DLD1 (cell line): ENCODE measurements at regions not wholly inside any gene's neighbourhood (a gene's known extent, or its start where the extent isn't known, plus 50 kb on each side); places are given as distances from the start of the nearest gene placed in this dataset.

Experiments used
- in situ Hi-C: cut with HindIII; loops from 2 replicates; pipeline ENCODE4 v1.10.0; 2017; ENCODE audit warnings: low sequenced_read_pairs

DNA sequence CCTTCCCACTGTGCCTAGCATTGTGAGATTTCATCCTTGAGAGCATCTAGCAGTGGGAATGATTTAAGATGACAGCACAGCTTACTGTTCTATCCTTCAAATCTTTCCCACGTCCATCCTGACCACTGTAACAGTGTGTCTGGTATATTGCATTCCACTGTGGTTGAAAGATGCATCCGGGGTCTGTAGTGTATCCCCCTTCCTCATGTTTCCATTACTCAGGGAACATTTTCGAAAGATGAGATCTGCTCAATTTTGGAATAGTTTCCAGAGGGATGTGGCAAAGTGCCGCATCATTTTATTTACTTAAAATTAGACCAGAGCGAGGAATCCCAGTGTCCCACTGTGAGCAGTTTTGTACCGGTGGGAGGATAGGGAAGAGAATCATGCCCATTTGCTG is 407.1 kb upstream of the PAPPA start:
- in situ Hi-C loops = no loop called here

DNA sequence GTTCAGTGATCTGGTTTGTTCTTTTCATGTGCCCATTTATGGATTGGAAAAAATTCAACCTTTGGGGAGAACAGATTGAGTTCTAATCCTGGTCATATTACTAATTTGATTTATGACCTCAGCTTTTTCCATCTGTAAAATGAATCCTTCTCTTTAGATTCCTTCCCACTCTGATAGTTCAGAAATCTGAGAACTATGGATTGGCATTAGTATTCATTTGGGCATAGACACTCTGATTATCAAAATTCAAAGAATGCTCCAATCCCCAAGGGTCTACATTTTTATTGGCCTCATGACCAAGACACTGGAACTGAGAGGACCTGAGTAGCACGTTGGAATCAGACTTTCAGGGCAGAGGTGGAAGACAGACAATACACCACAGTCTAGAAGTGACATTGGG is 405.9 kb upstream of the PAPPA start:
- in situ Hi-C loops = no loop called here

DNA sequence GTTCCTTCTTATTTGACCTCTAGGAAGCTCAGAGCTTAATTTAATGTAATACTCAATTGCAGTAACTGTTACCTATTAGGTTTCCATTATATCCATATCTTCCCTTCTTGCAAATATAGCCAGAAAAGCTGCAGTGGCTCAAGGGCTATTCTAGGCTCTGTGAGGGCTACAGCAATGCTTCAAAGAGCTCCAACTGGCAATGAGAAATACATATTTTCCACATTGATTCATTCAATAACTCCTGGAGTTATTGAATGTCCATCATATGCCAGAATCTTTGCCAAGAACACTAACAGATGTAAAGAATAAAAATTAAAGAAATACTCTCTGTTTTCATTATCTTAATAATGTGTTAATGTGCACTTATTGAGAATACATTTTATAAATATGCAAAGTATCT is 396.9 kb upstream of the PAPPA start:
- in situ Hi-C loops = no loop called here

DNA sequence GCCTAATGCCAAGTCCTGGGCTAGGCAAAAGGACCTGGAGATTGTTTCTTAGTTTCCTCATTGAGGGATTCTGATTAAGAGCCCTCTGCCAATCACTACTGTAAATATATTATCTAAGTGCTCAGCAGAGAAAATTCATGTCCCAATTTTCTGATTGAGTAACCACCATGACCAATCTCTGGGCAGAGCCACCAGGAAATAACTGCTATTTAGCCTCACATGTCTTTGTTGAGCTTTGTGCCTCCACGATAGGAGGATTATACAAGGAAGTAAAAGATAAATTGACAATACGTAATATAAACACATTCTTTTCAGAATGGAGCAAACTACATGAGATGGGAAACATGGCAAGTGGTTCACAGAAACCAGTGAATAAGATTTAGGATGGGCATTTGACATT is 396.1 kb upstream of the PAPPA start:
- in situ Hi-C loops = no loop called here

DNA sequence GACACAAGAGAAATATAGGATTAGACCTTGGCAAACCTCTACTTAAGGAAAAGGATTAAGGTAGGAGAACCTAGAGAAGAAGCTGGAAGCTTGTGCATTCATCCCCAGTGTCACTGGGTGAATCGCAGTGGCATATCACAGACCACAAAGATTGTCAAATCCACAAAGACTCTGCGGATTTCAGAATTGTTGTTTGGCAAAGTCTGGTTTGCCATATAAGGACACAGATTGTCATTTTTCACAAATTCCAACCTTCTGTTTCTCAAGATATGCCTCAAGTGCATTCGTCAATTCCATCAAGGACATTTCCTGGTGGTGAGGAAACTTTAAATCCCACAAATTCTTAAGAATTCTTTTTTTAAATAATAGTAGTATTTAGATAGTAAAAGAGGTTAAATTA is 395.1 kb upstream of the PAPPA start:
- in situ Hi-C loops = no loop called here

DNA sequence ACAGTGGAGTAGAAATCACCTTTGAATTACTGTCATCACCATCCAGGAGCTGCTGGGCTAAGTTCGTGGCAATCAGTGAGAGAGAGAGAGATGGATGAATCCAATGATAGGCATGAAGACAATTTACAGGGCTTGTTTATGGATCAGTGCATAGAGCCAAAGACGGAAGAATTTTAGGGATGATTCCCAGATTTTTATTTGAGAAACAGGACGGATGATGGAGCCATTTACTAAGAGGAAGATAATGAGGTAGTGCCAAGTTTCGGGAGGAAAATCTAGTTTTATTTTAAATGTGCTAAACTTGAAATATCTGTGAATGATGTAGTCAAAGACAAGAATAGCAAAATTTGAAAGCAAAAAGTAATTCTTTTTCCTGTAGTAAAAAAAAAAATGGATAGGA is 394.2 kb upstream of the PAPPA start:
- in situ Hi-C loops = no loop called here

DNA sequence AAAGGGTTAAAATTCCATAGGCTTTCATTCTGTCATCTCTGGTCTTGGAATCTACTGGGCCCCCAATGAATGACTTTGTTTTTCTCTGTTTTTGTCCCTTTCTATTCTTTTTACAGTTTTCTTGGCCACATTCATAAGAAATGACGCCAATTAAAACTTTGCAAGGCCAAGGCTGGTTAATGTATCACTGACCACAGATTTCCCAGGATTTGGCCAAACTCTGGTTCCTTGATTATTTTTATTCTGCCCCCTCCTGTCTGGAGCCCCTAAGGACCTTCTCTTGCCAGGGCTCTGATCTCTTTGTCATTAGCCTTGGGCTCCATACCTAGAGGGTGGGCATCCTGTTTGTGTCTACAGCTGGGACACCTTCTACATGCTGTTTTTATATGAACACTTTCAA is 388.9 kb upstream of the PAPPA start:
- in situ Hi-C loops = no loop called here

DNA sequence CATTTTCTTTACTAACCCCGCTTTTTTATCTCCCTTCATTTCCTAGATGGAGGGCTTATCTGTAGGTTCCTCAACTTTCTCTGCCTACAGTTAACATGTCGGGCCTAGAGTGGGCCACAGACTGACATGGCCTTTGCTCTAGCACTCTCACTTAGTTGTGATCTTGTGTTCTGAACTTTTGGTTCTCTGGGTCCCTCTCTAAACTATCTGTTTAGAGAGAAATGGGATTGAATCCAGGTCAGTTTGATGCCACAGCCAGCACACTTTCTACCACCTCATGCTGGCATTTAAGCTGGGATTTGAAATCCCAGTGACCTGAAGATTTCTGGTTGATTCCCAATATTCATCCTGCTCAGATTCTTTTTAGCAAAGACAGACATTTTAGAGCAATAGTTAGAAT is 388.5 kb upstream of the PAPPA start:
- in situ Hi-C loops = no loop called here

DNA sequence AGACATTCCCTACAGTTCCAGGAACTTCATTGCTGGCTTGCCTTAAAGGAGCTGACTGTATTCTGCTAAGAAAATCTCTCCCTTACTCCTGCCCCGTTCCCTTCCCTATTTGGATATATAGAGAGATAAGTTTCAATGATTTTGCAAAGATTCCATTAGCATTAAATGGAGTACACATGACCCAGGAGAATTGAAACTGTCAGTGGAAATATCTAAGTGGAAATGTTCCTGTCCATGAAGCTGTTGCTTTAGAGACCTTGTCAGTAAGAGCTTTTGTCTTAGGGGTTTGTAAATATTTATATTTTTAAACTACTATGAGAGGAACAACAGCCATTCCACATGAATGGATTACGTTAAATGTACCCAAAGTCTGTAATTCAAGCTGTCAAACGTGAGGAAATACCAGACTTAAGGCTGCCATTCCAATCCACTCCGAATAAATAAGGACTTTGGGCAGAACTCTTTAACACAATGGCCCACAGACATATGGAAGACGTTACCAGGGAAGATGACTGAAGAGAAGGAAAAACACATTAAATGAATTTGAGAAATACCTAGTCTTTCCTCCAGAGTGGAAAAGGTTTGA is 387.1 kb upstream of the PAPPA start:
- in situ Hi-C loops = no loop called here

DNA sequence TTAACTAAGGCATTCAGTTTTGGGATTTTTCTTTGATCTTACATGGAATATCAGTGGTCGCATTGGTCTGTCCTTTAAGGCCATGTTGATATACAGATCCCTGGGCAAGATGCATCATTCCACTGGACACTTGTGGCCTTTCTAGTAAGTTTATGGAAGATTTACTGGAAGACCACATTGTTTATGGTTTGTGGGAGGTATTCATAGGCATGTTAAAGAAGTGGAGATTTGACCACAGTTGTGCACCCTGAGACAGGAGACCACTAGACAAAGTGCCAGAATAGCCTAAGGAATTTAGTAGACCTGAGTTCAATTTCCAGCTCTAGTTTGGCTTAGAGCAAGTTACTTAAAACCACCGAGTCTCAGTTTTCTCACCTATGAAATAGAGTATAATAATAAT is 383.1 kb upstream of the PAPPA start:
- in situ Hi-C loops = no loop called here

DNA sequence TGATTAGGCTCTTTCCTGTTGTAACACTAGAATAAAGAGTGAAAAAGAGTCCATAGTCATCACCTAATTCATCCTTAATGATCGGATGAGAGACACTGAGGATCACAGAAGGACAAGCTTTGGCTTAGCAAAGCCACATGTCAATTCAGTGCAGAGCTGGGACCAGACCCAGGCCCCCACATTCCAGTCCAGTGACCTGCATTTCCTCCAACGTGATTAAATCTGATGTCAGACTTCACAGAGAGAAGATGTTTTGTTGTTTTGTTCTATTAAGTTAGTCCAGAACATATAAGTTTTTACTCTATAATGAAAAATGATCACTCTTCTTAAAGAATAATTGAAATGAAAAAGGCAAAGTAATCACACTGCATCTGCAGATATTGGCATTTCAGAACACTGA is 377.9 kb upstream of the PAPPA start:
- in situ Hi-C loops = no loop called here

DNA sequence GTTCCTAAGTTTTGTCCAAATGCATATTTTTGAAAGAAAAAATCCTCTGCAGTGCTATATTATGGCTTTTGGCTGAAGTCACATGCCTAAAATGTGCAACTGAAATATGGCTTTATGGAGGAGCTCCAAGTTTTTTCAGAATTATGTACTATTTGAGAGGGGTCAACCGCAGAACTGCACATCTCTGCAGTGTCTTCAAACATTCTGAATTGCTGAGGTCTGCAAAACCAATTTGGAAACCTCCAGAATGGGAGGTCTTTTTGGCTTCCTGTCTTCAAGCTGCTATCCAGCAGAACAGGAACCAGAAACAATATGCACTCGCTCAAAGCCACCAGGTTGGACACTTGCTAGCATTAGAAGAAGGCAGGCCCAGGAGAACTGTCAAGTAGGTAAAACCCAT is 376.0 kb upstream of the PAPPA start:
- in situ Hi-C loops = no loop called here

DNA sequence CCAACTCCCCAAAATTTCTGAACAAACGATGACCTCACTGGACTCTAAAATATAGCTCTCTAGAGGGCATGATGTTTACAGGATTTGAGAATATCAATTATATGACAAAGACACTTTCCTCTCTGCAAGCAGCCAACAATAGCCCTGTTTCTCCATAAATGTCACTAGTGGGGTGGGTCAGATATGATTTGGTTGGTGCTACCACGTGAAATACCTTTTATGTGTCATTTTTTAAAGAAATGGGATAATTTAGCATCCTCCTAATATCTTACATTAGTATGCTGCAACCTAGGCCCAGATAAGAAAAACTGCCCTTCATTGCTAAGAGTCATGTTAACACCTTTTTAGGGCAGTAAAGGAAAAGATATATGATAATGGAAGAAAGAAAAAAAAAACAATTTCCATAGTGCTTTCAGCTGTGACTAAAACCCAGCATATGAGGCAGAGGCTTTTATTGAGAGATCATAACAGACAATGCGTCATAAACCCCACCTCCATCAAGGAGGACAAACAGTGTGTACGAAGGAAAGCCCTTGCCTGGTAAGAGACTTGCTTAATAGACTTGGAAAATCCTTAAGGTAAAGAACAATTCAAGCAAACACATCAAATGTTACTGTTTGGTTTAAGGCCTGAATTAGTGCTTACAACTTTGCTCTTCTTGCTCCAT is 372.4 kb upstream of the PAPPA start:
- in situ Hi-C loops = no loop called here

DNA sequence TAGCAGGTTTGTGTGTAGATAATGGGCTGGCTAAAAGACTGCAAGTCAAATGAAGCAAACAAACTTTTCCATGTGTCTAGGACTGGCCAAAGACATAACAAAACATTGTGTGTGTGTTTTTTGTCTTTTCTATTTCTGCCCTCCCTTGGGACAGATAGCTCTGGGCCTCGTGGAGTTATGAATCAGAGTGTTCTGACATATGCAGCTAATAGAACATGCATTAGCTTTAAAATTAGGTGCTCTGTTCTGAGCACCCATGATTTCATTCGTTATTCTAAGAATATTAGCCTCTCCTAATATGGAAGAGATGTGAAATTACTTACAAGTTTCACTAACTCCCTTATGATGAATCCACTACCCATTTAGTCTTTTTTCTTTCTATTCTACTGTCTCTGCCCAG is 367.3 kb upstream of the PAPPA start:
- in situ Hi-C loops = no loop called here

DNA sequence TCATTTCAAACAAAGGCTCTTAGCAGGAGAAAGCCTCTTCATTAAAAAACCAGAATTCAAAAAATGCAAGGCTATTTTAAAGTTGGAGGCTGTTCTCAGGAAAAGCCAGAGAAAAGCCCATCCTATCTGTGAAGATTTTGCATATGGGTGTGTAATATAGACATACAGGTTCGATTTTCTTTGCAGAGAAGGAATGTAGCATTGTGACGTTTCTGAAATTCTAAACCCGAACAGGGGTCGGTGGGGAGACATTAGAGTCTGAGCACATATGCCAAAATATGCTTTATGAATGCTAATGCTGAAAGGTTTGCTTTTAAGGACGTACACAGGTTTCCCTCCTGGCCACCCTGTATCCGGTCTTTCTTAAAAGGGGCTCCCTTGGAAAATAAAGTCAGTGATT is 363.1 kb upstream of the PAPPA start:
- in situ Hi-C loops = no loop called here

DNA sequence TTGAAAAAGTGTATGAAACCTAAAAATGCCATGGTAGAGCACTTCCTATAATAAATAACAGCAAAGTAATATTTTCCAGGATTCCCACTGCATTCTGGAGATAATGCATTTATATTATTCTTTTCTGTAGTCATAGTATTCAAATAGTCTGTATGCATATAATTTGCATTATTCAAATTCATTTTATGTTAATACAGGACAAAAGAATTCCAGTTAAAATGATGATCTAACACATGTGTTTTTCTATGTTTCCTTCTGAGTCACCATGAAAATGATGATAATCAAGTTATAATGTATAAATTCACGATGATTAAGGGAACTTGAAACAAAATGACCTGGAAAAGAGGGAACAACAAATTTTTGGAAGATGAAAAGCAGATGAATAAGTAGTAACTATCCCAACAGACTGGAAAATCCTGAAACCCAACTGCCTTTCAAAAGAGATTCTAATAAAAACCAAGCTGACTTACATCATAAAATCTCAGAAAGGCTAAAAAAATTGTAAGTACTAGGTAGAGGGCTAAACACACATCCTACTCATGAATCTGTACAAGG is 358.6 kb upstream of the PAPPA start:
- in situ Hi-C loops = no loop called here

DNA sequence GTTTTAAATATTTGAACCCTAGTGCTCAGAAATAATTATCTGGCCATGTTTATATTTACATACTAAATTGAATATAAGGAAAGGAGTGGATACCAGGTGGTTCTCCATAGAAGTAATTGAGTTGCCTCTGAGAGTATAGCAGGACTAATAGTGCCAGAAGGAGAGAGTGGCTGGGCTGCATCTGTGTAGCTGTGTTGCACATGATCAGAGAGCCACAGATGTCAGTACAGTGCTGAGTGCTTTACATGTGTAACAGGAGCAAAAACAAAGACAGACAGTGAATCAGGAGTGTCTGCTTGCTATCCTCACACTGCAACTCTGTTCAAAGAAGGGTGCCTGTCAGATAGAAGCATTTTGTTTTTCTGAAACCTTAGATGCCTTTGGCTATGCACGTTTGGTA is 353.9 kb upstream of the PAPPA start:
- in situ Hi-C loops = no loop called here

DNA sequence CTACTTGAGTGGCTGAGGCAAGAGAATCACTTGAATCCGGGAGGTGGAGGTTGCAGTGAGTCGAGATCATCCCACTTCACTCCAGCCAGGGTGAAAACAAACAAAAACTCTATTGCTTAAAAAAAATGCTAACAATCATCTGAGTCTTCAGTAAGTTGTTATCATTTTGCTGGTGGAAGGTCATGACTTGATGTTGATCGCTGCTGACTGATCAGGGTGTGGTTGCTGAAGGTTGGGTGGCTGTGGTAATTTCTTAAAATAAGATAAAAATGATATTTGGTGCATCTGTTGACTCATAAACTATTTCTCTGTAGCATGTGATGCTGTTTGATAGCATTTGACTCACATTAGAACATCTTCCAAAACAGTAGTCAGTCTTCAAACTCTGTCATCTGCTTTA is 349.4 kb upstream of the PAPPA start:
- in situ Hi-C loops = no loop called here

DNA sequence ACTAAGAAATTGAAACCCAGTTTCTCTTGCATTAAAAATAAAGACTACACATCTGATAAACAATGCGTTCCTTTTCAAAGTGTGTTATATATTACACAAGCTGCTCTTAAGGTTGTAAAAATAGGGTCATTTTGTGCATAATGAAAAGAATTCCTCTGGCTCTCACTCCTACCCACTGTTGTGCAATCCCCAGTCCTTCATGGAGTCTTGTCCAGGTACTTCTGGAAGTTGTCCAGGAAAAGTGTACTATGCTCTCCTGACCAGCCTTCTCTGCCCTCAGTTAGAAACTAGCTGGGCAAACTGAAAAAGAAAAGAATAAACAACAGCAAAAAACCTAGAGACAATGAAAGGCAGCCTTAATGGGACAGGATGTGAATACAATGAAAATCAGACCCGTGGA is 345.5 kb upstream of the PAPPA start:
- in situ Hi-C loops = no loop called here

DNA sequence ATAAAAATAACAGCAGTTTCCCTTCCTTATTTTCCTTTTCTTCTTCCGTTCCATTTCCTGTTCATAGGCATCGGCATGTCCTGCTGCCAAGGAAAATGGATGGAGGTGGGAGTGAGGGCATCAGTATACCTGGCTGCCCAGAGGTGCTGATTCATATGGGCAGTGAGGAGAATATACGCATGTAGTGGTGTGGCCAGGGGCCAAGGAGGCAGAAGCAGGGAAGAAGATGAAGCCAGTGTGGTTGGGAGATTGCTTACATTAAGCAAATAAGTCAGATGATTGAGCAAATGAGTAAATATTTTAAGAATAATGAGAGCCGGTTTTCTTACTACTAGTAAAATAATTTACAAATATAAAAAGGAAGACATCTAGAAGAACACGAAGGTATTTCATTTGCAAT is 344.9 kb upstream of the PAPPA start:
- in situ Hi-C loops = no loop called here

DNA sequence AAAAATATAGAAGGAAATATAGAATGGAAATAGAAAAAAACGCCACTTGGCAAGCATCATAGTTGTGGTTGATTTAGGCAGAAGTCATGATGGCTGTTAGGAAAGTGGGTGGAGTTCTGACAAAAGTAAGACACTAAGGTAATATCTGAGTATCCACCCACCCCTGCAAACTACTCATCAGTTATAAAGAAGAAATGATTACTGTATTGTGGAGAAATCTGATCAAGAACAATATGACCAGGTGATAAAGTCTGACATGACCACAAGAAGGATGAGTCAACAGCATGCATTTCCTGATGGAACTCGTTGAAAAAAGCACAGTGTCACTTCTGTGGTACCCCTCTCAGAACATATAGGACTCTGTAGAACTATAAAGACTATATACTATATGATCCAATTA is 343.4 kb upstream of the PAPPA start:
- in situ Hi-C loops = no loop called here

DNA sequence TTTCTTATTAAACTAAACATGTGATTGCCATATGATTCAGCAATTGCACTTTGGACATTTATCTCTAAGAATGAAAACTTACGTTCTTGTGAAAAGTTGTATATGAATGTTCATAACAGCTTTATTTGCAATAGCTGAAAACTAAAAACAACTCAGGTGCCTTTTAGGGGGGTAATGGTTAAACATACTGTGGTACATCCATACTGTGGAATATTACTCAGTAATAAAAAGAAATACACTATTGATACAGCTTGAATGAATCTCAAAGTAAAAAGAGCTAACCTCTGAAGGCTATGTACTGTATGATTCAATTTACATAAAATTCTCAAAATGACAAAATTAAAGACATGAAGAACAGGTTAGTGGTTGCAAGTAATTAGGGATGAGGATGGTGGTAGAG is 339.5 kb upstream of the PAPPA start:
- in situ Hi-C loops = no loop called here

DNA sequence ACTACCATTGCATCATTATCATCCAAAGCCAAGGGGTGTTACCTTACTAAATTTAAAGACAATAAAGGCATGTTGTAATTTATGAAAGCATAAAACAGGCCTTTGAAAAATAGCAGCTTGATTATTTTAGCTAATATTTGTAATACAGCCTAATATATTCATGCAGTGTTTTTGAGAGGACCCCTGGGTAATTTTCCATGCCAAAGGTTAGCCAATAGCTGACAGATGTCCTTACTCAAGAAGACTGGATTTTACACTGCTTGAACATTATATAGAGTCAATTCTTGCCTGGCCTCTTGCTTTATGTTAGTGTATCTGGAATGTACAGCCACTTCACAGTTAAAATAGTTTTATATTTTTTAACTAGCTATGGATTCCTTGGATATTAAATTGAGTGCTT is 337.8 kb upstream of the PAPPA start:
- in situ Hi-C loops = no loop called here
